Neural cell (in vitro differentiated cells): ENCODE measurements at regions not wholly inside any gene's neighbourhood (a gene's known extent, or its start where the extent isn't known, plus 50 kb on each side); places are given as distances from the start of the nearest gene placed in this dataset.

Experiments used
- H2AFZ ChIP-seq: fragments of 200-600, 300-800 bp; sonication (generic), shearing (Covaris generic); 2 replicates; pipeline ENCODE4 v1.6.0; 2014; ENCODE audit warnings: low read depth, mild to moderate bottlenecking, antibody characterized with exemption, low read length, moderate library complexity
- H3F3A ChIP-seq: fragments of 200-600 bp; shearing (Covaris generic); 2 replicates; pipeline ENCODE4 v1.6.1; 2016; ENCODE audit warnings: mild to moderate bottlenecking, moderate library complexity, mixed read lengths, antibody characterized with exemption, low read length; ENCODE audit not compliant: insufficient read depth, poor library complexity, severe bottlenecking
- H3K27ac ChIP-seq: fragments of 200-600, 300-800 bp; sonication (generic), shearing (Covaris generic); 2 replicates; pipeline ENCODE4 v1.5.1; 2014; ENCODE audit warnings: mild to moderate bottlenecking, low read length, moderate library complexity
- H3K27me3 ChIP-seq: fragments of 300-800, 200-600 bp; sonication (generic), shearing (Covaris generic); 2 replicates; pipeline ENCODE4 v1.6.0; 2014; ENCODE audit warnings: mild to moderate bottlenecking, low read depth, low read length, moderate library complexity; ENCODE audit not compliant: insufficient read depth
- H3K36me3 ChIP-seq: fragments of 300-800, 200-600 bp; sonication (generic), shearing (Covaris generic); 2 replicates; pipeline ENCODE4 v1.5.1; 2014; ENCODE audit warnings: mild to moderate bottlenecking, antibody characterized with exemption, low read length, moderate library complexity; ENCODE audit not compliant: insufficient read depth
- H3K4me2 ChIP-seq: fragments of 300-800, 200-600 bp; sonication (generic), shearing (Covaris generic); 2 replicates; pipeline ENCODE4 v1.6.0; 2014; ENCODE audit warnings: mild to moderate bottlenecking, low read length
- H3K4me3 ChIP-seq: fragments of 300-800, 200-600 bp; sonication (generic), shearing (Covaris generic); 2 replicates; pipeline ENCODE4 v1.5.1; 2014; ENCODE audit warnings: mild to moderate bottlenecking, low read length, moderate library complexity
- H3K79me2 ChIP-seq: fragments of 200-600 bp; shearing (Covaris generic); replicated peaks from 2 replicates; pipeline ENCODE4 v1.6.0; 2014; ENCODE audit warnings: mild to moderate bottlenecking, low read length, moderate library complexity; ENCODE audit not compliant: insufficient read depth
- H3K9ac ChIP-seq: fragments of 300-800, 200-600 bp; sonication (generic), shearing (Covaris generic); 2 replicates; pipeline ENCODE4 v1.6.1; 2016; ENCODE audit warnings: mild to moderate bottlenecking, low read length, mixed read lengths
- H3K9me2 ChIP-seq: fragments of 200-600 bp; shearing (Covaris generic); 2 replicates; pipeline ENCODE4 v1.6.1; 2016; ENCODE audit warnings: mild to moderate bottlenecking, low read length, mixed read lengths; ENCODE audit not compliant: insufficient read depth
- H3K9me3 ChIP-seq: fragments of 200-600, 300-800 bp; sonication (generic), shearing (Covaris generic); 2 replicates; pipeline ENCODE4 v1.6.1; 2016; ENCODE audit warnings: mild to moderate bottlenecking, mixed run types, low read length, moderate library complexity, mixed read lengths
- H4K20me1 ChIP-seq: fragments of 200-600 bp; shearing (Covaris generic); 2 replicates; pipeline ENCODE4 v1.6.1; 2016; ENCODE audit warnings: mild to moderate bottlenecking, mixed run types; ENCODE audit not compliant: insufficient read depth
- EP300 ChIP-seq: fragments of 450-650 bp; conservative IDR thresholded peaks from 2 replicates; pipeline ENCODE4 v1.6.1; 2014; ENCODE audit warnings: antibody characterized with exemption, mild to moderate bottlenecking, moderate library complexity; ENCODE audit not compliant: poor library complexity, severe bottlenecking
- EZH2 ChIP-seq: fragments of 200-600, 300-800 bp; shearing (Covaris generic), sonication (generic); IDR thresholded peaks from 2 replicates; pipeline ENCODE4 v1.6.1; 2014; ENCODE audit warnings: antibody characterized with exemption, low read length, borderline replicate concordance, mild to moderate bottlenecking; ENCODE audit not compliant: insufficient read depth, poor library complexity, severe bottlenecking
- MXI1 ChIP-seq: fragments of 450-650 bp; conservative IDR thresholded peaks from 2 replicates; pipeline ENCODE4 v1.6.1; 2014; ENCODE audit warnings: antibody characterized with exemption, mild to moderate bottlenecking; ENCODE audit not compliant: poor library complexity, severe bottlenecking
- POLR2AphosphoS5 ChIP-seq: IDR thresholded peaks from 2 replicates; pipeline ENCODE4 v1.6.1; 2012
- RAD21 ChIP-seq: fragments of 450-650 bp; conservative IDR thresholded peaks from 2 replicates; pipeline ENCODE4 v1.6.1; 2014; ENCODE audit warnings: antibody characterized with exemption, mild to moderate bottlenecking, moderate library complexity
- SMC3 ChIP-seq: fragments of 450-650 bp; conservative IDR thresholded peaks from 2 replicates; pipeline ENCODE4 v1.6.1; 2014; ENCODE audit warnings: antibody characterized with exemption, mild to moderate bottlenecking, moderate library complexity; ENCODE audit not compliant: poor library complexity
- TAF1 ChIP-seq: IDR thresholded peaks from 2 replicates; pipeline ENCODE4 v1.6.1; 2012; ENCODE audit warnings: low read depth
- TF ChIP-seq, protein P1 (sequence below): IDR thresholded peaks from 2 replicates; pipeline ENCODE4 v1.6.1; 2012; ENCODE audit warnings: borderline replicate concordance
- TF ChIP-seq, protein P2 (sequence below): fragments of 450-650 bp; IDR thresholded peaks from 2 replicates; pipeline ENCODE4 v1.5.1; 2014; ENCODE audit warnings: antibody characterized with exemption, mild to moderate bottlenecking, moderate library complexity; ENCODE audit not compliant: poor library complexity, severe bottlenecking

DNA sequence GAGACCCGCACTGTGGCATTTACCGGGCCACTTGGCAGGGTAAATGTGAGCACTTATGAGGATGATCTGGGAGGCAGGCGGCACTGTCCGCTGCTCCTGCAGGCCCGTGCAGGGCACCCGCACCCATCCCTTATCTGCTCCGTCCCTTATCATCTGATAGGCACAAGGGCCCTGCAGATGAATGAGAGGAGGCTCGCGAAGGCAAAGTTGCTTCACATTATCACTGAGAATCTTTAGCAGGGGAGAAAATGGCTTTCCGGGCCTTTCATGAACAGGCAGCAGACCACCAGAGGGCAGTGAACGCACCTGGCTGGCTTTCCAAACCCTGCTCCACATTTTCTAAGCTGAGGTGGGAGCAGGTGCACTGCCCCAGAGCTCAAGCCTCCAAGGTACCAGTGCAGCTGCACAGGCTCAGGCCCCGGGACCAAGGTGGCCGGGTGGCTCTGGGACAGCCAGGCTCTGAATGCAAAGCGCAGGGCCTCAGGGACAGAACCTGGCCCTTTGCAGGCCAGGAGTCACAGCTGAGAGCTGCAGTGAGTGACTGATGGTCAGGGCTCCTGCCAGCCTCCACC lies 165.6 kb downstream of the SHANK2 start:
- H3K9me3 ChIP-seq = no peaks in the 10 kb centered on the region
- no peak overlapping the region for H3K4me3 ChIP-seq
- no peak overlapping the region for H3K4me2 ChIP-seq
- H4K20me1 ChIP-seq = no peaks in the 10 kb centered on the region
- TF ChIP-seq SMC3 = peak; percentile 87
- peak; percentile 83 for TF ChIP-seq RAD21
- TF ChIP-seq, protein P1, sequence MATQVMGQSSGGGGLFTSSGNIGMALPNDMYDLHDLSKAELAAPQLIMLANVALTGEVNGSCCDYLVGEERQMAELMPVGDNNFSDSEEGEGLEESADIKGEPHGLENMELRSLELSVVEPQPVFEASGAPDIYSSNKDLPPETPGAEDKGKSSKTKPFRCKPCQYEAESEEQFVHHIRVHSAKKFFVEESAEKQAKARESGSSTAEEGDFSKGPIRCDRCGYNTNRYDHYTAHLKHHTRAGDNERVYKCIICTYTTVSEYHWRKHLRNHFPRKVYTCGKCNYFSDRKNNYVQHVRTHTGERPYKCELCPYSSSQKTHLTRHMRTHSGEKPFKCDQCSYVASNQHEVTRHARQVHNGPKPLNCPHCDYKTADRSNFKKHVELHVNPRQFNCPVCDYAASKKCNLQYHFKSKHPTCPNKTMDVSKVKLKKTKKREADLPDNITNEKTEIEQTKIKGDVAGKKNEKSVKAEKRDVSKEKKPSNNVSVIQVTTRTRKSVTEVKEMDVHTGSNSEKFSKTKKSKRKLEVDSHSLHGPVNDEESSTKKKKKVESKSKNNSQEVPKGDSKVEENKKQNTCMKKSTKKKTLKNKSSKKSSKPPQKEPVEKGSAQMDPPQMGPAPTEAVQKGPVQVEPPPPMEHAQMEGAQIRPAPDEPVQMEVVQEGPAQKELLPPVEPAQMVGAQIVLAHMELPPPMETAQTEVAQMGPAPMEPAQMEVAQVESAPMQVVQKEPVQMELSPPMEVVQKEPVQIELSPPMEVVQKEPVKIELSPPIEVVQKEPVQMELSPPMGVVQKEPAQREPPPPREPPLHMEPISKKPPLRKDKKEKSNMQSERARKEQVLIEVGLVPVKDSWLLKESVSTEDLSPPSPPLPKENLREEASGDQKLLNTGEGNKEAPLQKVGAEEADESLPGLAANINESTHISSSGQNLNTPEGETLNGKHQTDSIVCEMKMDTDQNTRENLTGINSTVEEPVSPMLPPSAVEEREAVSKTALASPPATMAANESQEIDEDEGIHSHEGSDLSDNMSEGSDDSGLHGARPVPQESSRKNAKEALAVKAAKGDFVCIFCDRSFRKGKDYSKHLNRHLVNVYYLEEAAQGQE = no peak
- TF ChIP-seq, protein P2, sequence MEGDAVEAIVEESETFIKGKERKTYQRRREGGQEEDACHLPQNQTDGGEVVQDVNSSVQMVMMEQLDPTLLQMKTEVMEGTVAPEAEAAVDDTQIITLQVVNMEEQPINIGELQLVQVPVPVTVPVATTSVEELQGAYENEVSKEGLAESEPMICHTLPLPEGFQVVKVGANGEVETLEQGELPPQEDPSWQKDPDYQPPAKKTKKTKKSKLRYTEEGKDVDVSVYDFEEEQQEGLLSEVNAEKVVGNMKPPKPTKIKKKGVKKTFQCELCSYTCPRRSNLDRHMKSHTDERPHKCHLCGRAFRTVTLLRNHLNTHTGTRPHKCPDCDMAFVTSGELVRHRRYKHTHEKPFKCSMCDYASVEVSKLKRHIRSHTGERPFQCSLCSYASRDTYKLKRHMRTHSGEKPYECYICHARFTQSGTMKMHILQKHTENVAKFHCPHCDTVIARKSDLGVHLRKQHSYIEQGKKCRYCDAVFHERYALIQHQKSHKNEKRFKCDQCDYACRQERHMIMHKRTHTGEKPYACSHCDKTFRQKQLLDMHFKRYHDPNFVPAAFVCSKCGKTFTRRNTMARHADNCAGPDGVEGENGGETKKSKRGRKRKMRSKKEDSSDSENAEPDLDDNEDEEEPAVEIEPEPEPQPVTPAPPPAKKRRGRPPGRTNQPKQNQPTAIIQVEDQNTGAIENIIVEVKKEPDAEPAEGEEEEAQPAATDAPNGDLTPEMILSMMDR = peak; percentile 84
- no peak overlapping the region for H3K9ac ChIP-seq
- no peak overlapping the region for H3K27ac ChIP-seq
- no peaks in the 10 kb centered on the region for H3K27me3 ChIP-seq
- H2AFZ ChIP-seq = no peak overlapping the region
- H3K9me2 ChIP-seq = no peaks in the 10 kb centered on the region
- no peaks in the 10 kb centered on the region for H3K36me3 ChIP-seq
- no peaks in the 10 kb centered on the region for H3F3A ChIP-seq
- H3K79me2 ChIP-seq = no peaks in the 10 kb centered on the region

- no peaks in the 10 kb centered on the region for H3K9me3 ChIP-seq
- H3K9me2 ChIP-seq = no peaks in the 10 kb centered on the region
- H3K9ac ChIP-seq = no peak overlapping the region
- TF ChIP-seq TAF1 (no peak), POLR2AphosphoS5 (no peak)
- H3K27me3 ChIP-seq = no peaks in the 10 kb centered on the region
- H3K36me3 ChIP-seq = no peaks in the 10 kb centered on the region
- H4K20me1 ChIP-seq = no peaks in the 10 kb centered on the region
- no peak overlapping the region for H3K4me3 ChIP-seq
- H3F3A ChIP-seq = no peaks in the 10 kb centered on the region
- H2AFZ ChIP-seq = no peak overlapping the region
- H3K27ac ChIP-seq = no peak overlapping the region
- H3K4me2 ChIP-seq = no peak overlapping the region
- no peaks in the 10 kb centered on the region for H3K79me2 ChIP-seq
Measured at GRCh38 chr11:71084306-71085012, 167.9 kb downstream of the SHANK2 start.

DNA sequence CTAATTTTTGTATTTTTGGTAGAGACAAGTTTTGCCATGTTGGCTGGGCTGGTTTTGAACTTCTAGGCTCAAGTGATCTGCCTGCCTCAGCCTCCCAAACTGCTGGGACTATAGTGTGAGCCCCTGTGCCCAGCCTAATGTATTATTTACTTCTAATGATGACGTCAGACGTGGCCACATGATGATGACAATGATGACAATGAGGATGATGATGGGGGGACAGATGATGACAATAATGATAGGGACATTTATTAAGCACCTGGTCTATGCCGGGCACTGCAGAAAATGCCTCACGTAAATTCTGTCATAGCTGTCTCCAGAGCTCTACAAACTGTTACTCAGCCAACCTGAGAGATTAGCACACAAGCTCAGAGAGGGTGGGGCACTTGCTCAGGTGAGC lies 169.3 kb downstream of the SHANK2 start:
- no peaks in the 10 kb centered on the region for H3K79me2 ChIP-seq
- no peak overlapping the region for H3K27ac ChIP-seq
- no peaks in the 10 kb centered on the region for H3F3A ChIP-seq
- no peaks in the 10 kb centered on the region for H3K9me2 ChIP-seq
- no peak overlapping the region for H3K4me2 ChIP-seq
- H3K9ac ChIP-seq = no peak overlapping the region
- H3K9me3 ChIP-seq = no peaks in the 10 kb centered on the region
- H3K36me3 ChIP-seq = no peaks in the 10 kb centered on the region
- no peaks in the 10 kb centered on the region for H3K27me3 ChIP-seq
- TF ChIP-seq, protein P1 = no peak
- no peak for TF ChIP-seq EP300
- TF ChIP-seq, protein P2 = no peak
- no peak for TF ChIP-seq SMC3
- no peak for TF ChIP-seq POLR2AphosphoS5
- TF ChIP-seq EZH2 = no peak
- no peak for TF ChIP-seq TAF1
- TF ChIP-seq MXI1 = no peak
- no peak for TF ChIP-seq RAD21
- H3K4me3 ChIP-seq = no peak overlapping the region
- no peaks in the 10 kb centered on the region for H4K20me1 ChIP-seq
- no peak overlapping the region for H2AFZ ChIP-seq
